Immature natural killer cell (primary cell): ENCODE measurements at regions not wholly inside any gene's neighbourhood (a gene's known extent, or its start where the extent isn't known, plus 50 kb on each side); places are given as distances from the start of the nearest gene placed in this dataset.
"Not testable (repeated sequence)": the region's sequence is repeated elsewhere in the genome, so short reads cannot be mapped to it uniquely, and the experiment has no call there.

Experiments used
- DNase-seq, 3 donors: peaks; one replicate each; pipeline ENCODE4 v3.0.0; 2022; ENCODE audit warnings: mixed read lengths in 1 of 3
- H3K27ac Mint-ChIP-seq, 6 donors: one replicate each; pipeline ENCODE4 v1.8.0; 2020; ENCODE audit warnings: mixed read lengths in 6 of 6, mild to moderate bottlenecking in 5 of 6, inconsistent platforms in 4 of 6, moderate library complexity in 3 of 6
- H3K27me3 Mint-ChIP-seq, 3 donors: one replicate each; pipeline ENCODE4 v1.8.0; 2020 to 2021; ENCODE audit warnings: low read depth in 3 of 3, mild to moderate bottlenecking in 3 of 3, mixed read lengths in 3 of 3, moderate library complexity in 3 of 3, inconsistent platforms in 1 of 3
- H3K36me3 Mint-ChIP-seq, 3 donors: one replicate each; pipeline ENCODE4 v1.8.0; 2020; ENCODE audit warnings: mixed read lengths in 3 of 3, inconsistent platforms in 2 of 3, mild to moderate bottlenecking in 2 of 3
- H3K4me1 Mint-ChIP-seq, 2 donors: one replicate each; pipeline ENCODE4 v1.8.0; 2020; ENCODE audit warnings: inconsistent platforms in 2 of 2, mild to moderate bottlenecking in 2 of 2, mixed read lengths in 2 of 2, moderate library complexity in 1 of 2
- H3K4me3 Mint-ChIP-seq, 5 donors: one replicate each; pipeline ENCODE4 v1.8.0; 2020; ENCODE audit warnings: mild to moderate bottlenecking in 5 of 5, mixed read lengths in 5 of 5, inconsistent platforms in 3 of 5, moderate library complexity in 3 of 5
- H3K9me3 Mint-ChIP-seq, 6 donors: one replicate each; pipeline ENCODE4 v1.8.0; 2020; ENCODE audit warnings: mild to moderate bottlenecking in 6 of 6, mixed read lengths in 6 of 6, inconsistent platforms in 4 of 6, moderate library complexity in 3 of 6

GRCh38 chr15:36029606-36030210 lies 483.7 kb upstream of the DPH6 start:
- Mint-ChIP-seq H3K4me1 (no peaks in the 10 kb centered on the region), H3K27me3 (peaks cover 0 to 1% (median 0%) of the 10 kb centered on the region in 3 donors), H3K4me3 (no peak overlapping the region), H3K27ac (no peak overlapping the region), H3K36me3 (no peaks in the 10 kb centered on the region), H3K9me3 (peaks cover under 1 to 33% (median 10%) of the 10 kb centered on the region in 6 donors)
- DNase-seq, result no peak

GRCh38 chr15:36039996-36040572 lies 494.1 kb upstream of the DPH6 start:
- H3K9me3 Mint-ChIP-seq, result peaks cover 0 to 50% (median 15%) of the 10 kb centered on the region in 6 donors
- H3K4me3 Mint-ChIP-seq, result no peak overlapping the region
- H3K4me1 Mint-ChIP-seq, result no peaks in the 10 kb centered on the region
- no peak for DNase-seq
- no peaks in the 10 kb centered on the region for H3K36me3 Mint-ChIP-seq
- H3K27ac Mint-ChIP-seq, result no peak overlapping the region
- H3K27me3 Mint-ChIP-seq, result peaks cover 0 to 2% (median 0%) of the 10 kb centered on the region in 3 donors

GRCh38 chr15:36047018-36047716 lies 501.2 kb upstream of the DPH6 start:
- H3K4me1 Mint-ChIP-seq, DNase-seq, H3K27ac Mint-ChIP-seq, H3K27me3 Mint-ChIP-seq, H3K4me3 Mint-ChIP-seq, H3K36me3 Mint-ChIP-seq: not testable (repeated sequence)
- peaks cover 5 to 37% (median 16%) of the 10 kb centered on the region in 6 donors for H3K9me3 Mint-ChIP-seq

- H3K36me3 Mint-ChIP-seq, result no peaks in the 10 kb centered on the region
- DNase-seq, result no peak
- H3K27ac Mint-ChIP-seq, result no peak overlapping the region
- no peaks in the 10 kb centered on the region for H3K4me1 Mint-ChIP-seq
- peaks cover 3 to 39% (median 9%) of the 10 kb centered on the region in 6 donors for H3K9me3 Mint-ChIP-seq
- H3K4me3 Mint-ChIP-seq, result no peak overlapping the region
- H3K27me3 Mint-ChIP-seq, result no peaks in the 10 kb centered on the region
Measured at GRCh38 chr15:36050899-36051298, 504.9 kb upstream of the DPH6 start.

GRCh38 chr15:36052641-36053040 lies 506.7 kb upstream of the DPH6 start:
- H3K27me3 Mint-ChIP-seq, H3K4me1 Mint-ChIP-seq, H3K36me3 Mint-ChIP-seq, DNase-seq, H3K27ac Mint-ChIP-seq, H3K4me3 Mint-ChIP-seq: not testable (repeated sequence)
- H3K9me3 Mint-ChIP-seq, result peaks cover 3 to 35% (median 5%) of the 10 kb centered on the region in 6 donors

- Mint-ChIP-seq H3K36me3 (no peaks in the 10 kb centered on the region), H3K27ac (no peak overlapping the region), H3K4me1 (no peaks in the 10 kb centered on the region), H3K27me3 (no peaks in the 10 kb centered on the region), H3K9me3 (peaks cover 4 to 35% (median 8%) of the 10 kb centered on the region in 6 donors), H3K4me3 (no peak overlapping the region)
- DNase-seq, result no peak
Measured at GRCh38 chr15:36053746-36054145, 507.8 kb upstream of the DPH6 start.

- H3K4me3 Mint-ChIP-seq, result no peak overlapping the region
- H3K4me1 Mint-ChIP-seq, result no peaks in the 10 kb centered on the region
- no peaks in the 10 kb centered on the region for H3K36me3 Mint-ChIP-seq
- no peaks in the 10 kb centered on the region for H3K27me3 Mint-ChIP-seq
- no peak for DNase-seq
- H3K9me3 Mint-ChIP-seq, result peaks cover 4 to 23% (median 7%) of the 10 kb centered on the region in 6 donors
- H3K27ac Mint-ChIP-seq, result no peak overlapping the region
Measured at GRCh38 chr15:36059596-36059995, 513.6 kb upstream of the DPH6 start.

GRCh38 chr15:36062357-36062756 lies 516.4 kb upstream of the DPH6 start:
- Mint-ChIP-seq H3K4me1 (no peaks in the 10 kb centered on the region), H3K4me3 (no peak overlapping the region), H3K27me3 (peaks cover 0 to 2% (median 0%) of the 10 kb centered on the region in 3 donors), H3K27ac (no peak overlapping the region), H3K9me3 (peaks cover 0 to 15% (median 7%) of the 10 kb centered on the region in 6 donors), H3K36me3 (no peaks in the 10 kb centered on the region)
- DNase-seq, result no peak

GRCh38 chr15:36066757-36067156 lies 512.7 kb upstream of the CDIN1 start:
- no peak for DNase-seq
- Mint-ChIP-seq H3K4me3 (no peak overlapping the region), H3K36me3 (no peaks in the 10 kb centered on the region), H3K27me3 (peaks cover 0 to 2% (median 0%) of the 10 kb centered on the region in 3 donors), H3K27ac (no peak overlapping the region), H3K4me1 (no peaks in the 10 kb centered on the region), H3K9me3 (peaks cover 3 to 25% (median 10%) of the 10 kb centered on the region in 6 donors)

GRCh38 chr15:36067483-36068274 lies 511.7 kb upstream of the CDIN1 start:
- Mint-ChIP-seq H3K27me3 (peaks cover 0 to 2% (median 0%) of the 10 kb centered on the region in 3 donors), H3K4me3 (no peak overlapping the region), H3K36me3 (no peaks in the 10 kb centered on the region), H3K9me3 (peaks cover 3 to 29% (median 10%) of the 10 kb centered on the region in 6 donors), H3K27ac (no peak overlapping the region), H3K4me1 (no peaks in the 10 kb centered on the region)
- DNase-seq, result no peak

- no peak for DNase-seq
- H3K27me3 Mint-ChIP-seq, result no peaks in the 10 kb centered on the region
- peaks cover 0 to 4% (median 0%) of the 10 kb centered on the region in 3 donors for H3K36me3 Mint-ChIP-seq
- no peak overlapping the region for H3K27ac Mint-ChIP-seq
- H3K4me1 Mint-ChIP-seq, result no peaks in the 10 kb centered on the region
- no peak overlapping the region for H3K4me3 Mint-ChIP-seq
- peaks cover 11 to 39% (median 15%) of the 10 kb centered on the region in 6 donors for H3K9me3 Mint-ChIP-seq
Measured at GRCh38 chr15:36075333-36075732, 504.1 kb upstream of the CDIN1 start.

GRCh38 chr15:36079021-36079420 lies 500.4 kb upstream of the CDIN1 start:
- peaks cover 21 to 57% (median 31%) of the 10 kb centered on the region in 6 donors for H3K9me3 Mint-ChIP-seq
- H3K4me3 Mint-ChIP-seq, result no peak overlapping the region
- peaks cover 0 to 8% (median 0%) of the 10 kb centered on the region in 3 donors for H3K36me3 Mint-ChIP-seq
- peaks cover 0 to 3% (median 0%) of the 10 kb centered on the region in 3 donors for H3K27me3 Mint-ChIP-seq
- no peak for DNase-seq
- H3K27ac Mint-ChIP-seq, result no peak overlapping the region
- H3K4me1 Mint-ChIP-seq, result no peaks in the 10 kb centered on the region

GRCh38 chr15:36080759-36081158 lies 498.7 kb upstream of the CDIN1 start:
- DNase-seq, result no peak
- Mint-ChIP-seq H3K36me3 (peaks cover 0 to 8% (median 0%) of the 10 kb centered on the region in 3 donors), H3K4me1 (no peaks in the 10 kb centered on the region), H3K27me3 (peaks cover 0 to 3% (median 0%) of the 10 kb centered on the region in 3 donors), H3K27ac (no peak overlapping the region), H3K4me3 (no peak overlapping the region), H3K9me3 (peaks cover 18 to 67% (median 30%) of the 10 kb centered on the region in 6 donors)
